GM23338 (cell line): ENCODE measurements at regions not wholly inside any gene's neighbourhood (a gene's known extent, or its start where the extent isn't known, plus 50 kb on each side); places are given as distances from the start of the nearest gene placed in this dataset.
"Not testable (repeated sequence)": the region's sequence is repeated elsewhere in the genome, so short reads cannot be mapped to it uniquely, and the experiment has no call there.

Experiments
- ATAC-seq: fragments of 200-7000 bp; cut with Tn5 transposase; 3 replicates; pipeline ENCODE4 v1.9.1; 2020
- DNase-seq: peaks from one replicate; pipeline ENCODE4 v3.0.0-alpha.2; 2015; ENCODE audit warnings: low spot score
- H2AFZ ChIP-seq: fragments of 200-600 bp; sonication (generic); 2 replicates; pipeline ENCODE4 v1.8.0; 2016; ENCODE audit warnings: antibody characterized with exemption, mild to moderate bottlenecking, moderate library complexity
- H3F3A ChIP-seq: fragments of 200-600 bp; sonication (generic); replicated peaks from 2 replicates; pipeline ENCODE4 v1.8.0; 2017; ENCODE audit warnings: antibody characterized with exemption, mixed run types, low read depth
- H3K27ac ChIP-seq: fragments of 200-600 bp; sonication (generic); 2 replicates; pipeline ENCODE4 v1.6.1; 2016; ENCODE audit warnings: low read depth
- H3K27me3 ChIP-seq: fragments of 200-600 bp; sonication (generic); 2 replicates; pipeline ENCODE4 v1.8.0; 2016; ENCODE audit warnings: mild to moderate bottlenecking, mixed run types, moderate library complexity; ENCODE audit not compliant: insufficient read depth
- H3K36me3 ChIP-seq: fragments of 200-600 bp; sonication (generic); 2 replicates; pipeline ENCODE4 v1.8.0; 2016; ENCODE audit warnings: mild to moderate bottlenecking; ENCODE audit not compliant: insufficient read depth
- H3K4me1 ChIP-seq: fragments of 200-600 bp; sonication (generic); 2 replicates; pipeline ENCODE4 v1.8.0; 2016; ENCODE audit warnings: mild to moderate bottlenecking, moderate library complexity; ENCODE audit not compliant: insufficient read depth
- H3K4me2 ChIP-seq: fragments of 200-600 bp; sonication (generic); 2 replicates; pipeline ENCODE4 v1.7.1; 2017; ENCODE audit warnings: mixed run types
- H3K4me3 ChIP-seq: fragments of 200-600 bp; sonication (generic); 2 replicates; pipeline ENCODE4 v1.6.1; 2016; ENCODE audit warnings: mixed run types
- H3K79me2 ChIP-seq: fragments of 200-600 bp; sonication (generic); replicated peaks from 2 replicates; pipeline ENCODE4 v1.8.0; 2017; ENCODE audit warnings: mild to moderate bottlenecking; ENCODE audit not compliant: insufficient read depth
- H3K9me2 ChIP-seq: fragments of 200-600 bp; sonication (generic); 2 replicates; pipeline ENCODE4 v1.8.0; 2017; ENCODE audit not compliant: insufficient read depth
- H4K20me1 ChIP-seq: fragments of 200-600 bp; sonication (generic); replicated peaks from 2 replicates; pipeline ENCODE4 v1.8.0; 2017; ENCODE audit warnings: mild to moderate bottlenecking; ENCODE audit not compliant: insufficient read depth
- H3K27ac Mint-ChIP-seq: 2 replicates; pipeline ENCODE4 v1.8.0; 2020; ENCODE audit warnings: inconsistent platforms, mild to moderate bottlenecking, moderate library complexity, mixed read lengths
- H3K27me3 Mint-ChIP-seq: 3 replicates; pipeline ENCODE4 v1.8.0; 2022; ENCODE audit warnings: low read depth, mild to moderate bottlenecking, moderate library complexity, mixed read lengths, inconsistent platforms; ENCODE audit not compliant: insufficient read depth, poor library complexity
- H3K36me3 Mint-ChIP-seq: 3 replicates; pipeline ENCODE4 v1.8.0; 2021; ENCODE audit warnings: low read depth, mild to moderate bottlenecking, inconsistent platforms, moderate library complexity, mixed read lengths
- H3K4me1 Mint-ChIP-seq: 3 replicates; pipeline ENCODE4 v1.8.0; 2020; ENCODE audit warnings: mild to moderate bottlenecking, inconsistent platforms, mixed read lengths
- H3K4me3 Mint-ChIP-seq: 3 replicates; pipeline ENCODE4 v1.8.0; 2021; ENCODE audit warnings: moderate library complexity, mild to moderate bottlenecking, inconsistent platforms, mixed read lengths
- H3K9me3 Mint-ChIP-seq: 3 replicates; pipeline ENCODE4 v1.8.0; 2020; ENCODE audit warnings: moderate library complexity, mild to moderate bottlenecking, inconsistent platforms, mixed read lengths
- CREB1 ChIP-seq: fragments of 250-450 bp; sonication (Bioruptor Pico); IDR thresholded peaks from 2 replicates; pipeline ENCODE4 v1.5.0; 2020; ENCODE audit warnings: low read depth, mild to moderate bottlenecking, moderate library complexity
- ZNF462 ChIP-seq: fragments of 250-450 bp; sonication (Bioruptor Pico); IDR thresholded peaks from 2 replicates; pipeline ENCODE4 v1.5.0; 2020; ENCODE audit warnings: mild to moderate bottlenecking, moderate library complexity
- TF ChIP-seq, protein P1 (sequence below), 2 experiments: fragments of 200-600 bp in 1 of 2; sonication (generic) in 1 of 2; conservative IDR thresholded peaks; 2 replicates each; pipeline versions ENCODE4 v1.5.1 to v1.6.1; 2016 to 2017; ENCODE audit warnings: antibody characterized with exemption in 2 of 2, low read depth in 2 of 2, mild to moderate bottlenecking in 2 of 2, moderate library complexity in 1 of 2

DNA sequence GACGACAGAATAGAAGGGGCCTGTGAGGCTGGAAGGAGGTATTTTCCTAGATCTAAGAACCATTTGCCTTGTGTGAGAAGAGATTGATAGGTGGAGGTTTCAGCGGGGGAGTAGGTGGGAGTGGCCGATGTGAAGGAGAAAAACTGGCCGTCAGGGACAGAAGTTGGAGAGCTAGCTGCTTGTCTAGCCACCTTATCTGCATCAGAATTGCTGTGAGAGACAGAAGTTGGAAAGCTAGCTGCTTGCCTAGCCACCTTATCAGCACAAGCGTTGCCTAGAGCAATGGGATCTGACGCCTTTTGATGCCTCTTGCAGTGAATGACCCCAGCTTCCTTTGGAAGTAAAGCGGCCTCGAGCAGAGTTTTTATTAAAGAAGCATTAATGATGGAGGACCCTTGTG lies 283.9 kb downstream of the RPS4Y2 start (continued):
- TF ChIP-seq ZNF462 (CRISPR knock-in tag) (no peak), CREB1 (CRISPR knock-in tag) (no peak)
- TF ChIP-seq, protein P1, sequence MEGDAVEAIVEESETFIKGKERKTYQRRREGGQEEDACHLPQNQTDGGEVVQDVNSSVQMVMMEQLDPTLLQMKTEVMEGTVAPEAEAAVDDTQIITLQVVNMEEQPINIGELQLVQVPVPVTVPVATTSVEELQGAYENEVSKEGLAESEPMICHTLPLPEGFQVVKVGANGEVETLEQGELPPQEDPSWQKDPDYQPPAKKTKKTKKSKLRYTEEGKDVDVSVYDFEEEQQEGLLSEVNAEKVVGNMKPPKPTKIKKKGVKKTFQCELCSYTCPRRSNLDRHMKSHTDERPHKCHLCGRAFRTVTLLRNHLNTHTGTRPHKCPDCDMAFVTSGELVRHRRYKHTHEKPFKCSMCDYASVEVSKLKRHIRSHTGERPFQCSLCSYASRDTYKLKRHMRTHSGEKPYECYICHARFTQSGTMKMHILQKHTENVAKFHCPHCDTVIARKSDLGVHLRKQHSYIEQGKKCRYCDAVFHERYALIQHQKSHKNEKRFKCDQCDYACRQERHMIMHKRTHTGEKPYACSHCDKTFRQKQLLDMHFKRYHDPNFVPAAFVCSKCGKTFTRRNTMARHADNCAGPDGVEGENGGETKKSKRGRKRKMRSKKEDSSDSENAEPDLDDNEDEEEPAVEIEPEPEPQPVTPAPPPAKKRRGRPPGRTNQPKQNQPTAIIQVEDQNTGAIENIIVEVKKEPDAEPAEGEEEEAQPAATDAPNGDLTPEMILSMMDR (conservative IDR thresholded peaks at IDR 0.05; ENCODE audit: low read depth in 2 of 2), result no peak

DNA sequence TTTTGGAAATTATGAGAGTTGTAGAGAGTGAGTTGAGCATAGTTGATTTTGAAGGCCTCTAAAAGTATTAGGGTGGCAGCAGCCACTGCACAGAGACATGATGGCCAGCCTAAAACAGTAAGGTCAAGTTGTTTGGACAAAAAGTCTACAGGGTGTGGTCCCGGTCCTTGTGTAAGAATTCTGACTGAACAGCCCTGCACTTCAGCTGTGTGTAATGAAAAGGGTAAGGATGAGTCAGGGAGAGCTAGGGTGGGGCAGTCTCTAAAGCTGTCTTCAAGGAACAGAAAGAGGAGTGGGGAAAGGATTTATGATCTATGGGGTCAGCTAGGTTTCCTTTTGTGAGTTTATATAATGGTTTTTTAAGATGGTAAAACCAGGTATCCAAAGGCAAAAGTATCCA lies 284.8 kb downstream of the RPS4Y2 start:
- not testable (repeated sequence) for H3K4me2 ChIP-seq, H3K27me3 ChIP-seq, H3K4me1 ChIP-seq, H3F3A ChIP-seq, H3K79me2 ChIP-seq, H4K20me1 ChIP-seq, ATAC-seq, H3K9me2 ChIP-seq, H3K4me3 ChIP-seq, H3K27ac ChIP-seq, H3K36me3 ChIP-seq, H3K4me1 Mint-ChIP-seq, DNase-seq, H3K27me3 Mint-ChIP-seq, H3K4me3 Mint-ChIP-seq, H2AFZ ChIP-seq, H3K27ac Mint-ChIP-seq
- Mint-ChIP-seq H3K9me3 (peaks cover 96% of the 10 kb centered on the region), H3K36me3 (peaks cover 58% of the 10 kb centered on the region)
